ENCODE measurements at regions not wholly inside any gene's neighbourhood (a gene's known extent, or its start where the extent isn't known, plus 50 kb on each side); places are given as distances from the start of the nearest gene placed in this dataset.

GRCh38 chr12:116435984-116436383 lies 123.2 kb upstream of the MAP1LC3B2 start:
- Mint-ChIP-seq H3K9me3 (peaks cover 2% of the 10 kb centered on the region in 2 experiments; a peak in 2 of 5 replicates), H3K27me3 (ENCODE audit: low read depth) (peaks cover 1% of the 10 kb centered on the region), H3K36me3 (ENCODE audit: insufficient read depth in 1 of 3, low read depth in 3 of 3) (0 out of 7 replicates have a peak, but pooled peaks cover 0 to 5% (median 0%) of the 10 kb centered on the region in 3 experiments), H3K4me1 (peaks cover 28 to 33% of the 10 kb centered on the region in 2 experiments), H3K4me3 (no peak overlapping the region), H3K27ac (no peak overlapping the region)
- no peak overlapping the region for H2AFZ ChIP-seq (ENCODE audit: low read length)
- no peak overlapping the region for H3K56ac ChIP-seq (ENCODE audit: insufficient read length, low read depth, low read length)
- no peak overlapping the region for H2BK5ac ChIP-seq (ENCODE audit: insufficient read length, low read length)
- no peak overlapping the region for H2BK20ac ChIP-seq (ENCODE audit: low read depth, low read length, poor library complexity, severe bottlenecking)
- no peak overlapping the region for H4K5ac ChIP-seq (ENCODE audit: insufficient read length, low read depth, low read length)
- WGBS (ENCODE audit: extremely low coverage, insufficient read length, low lambda C conversion rate): no CpG with 5 or more reads among the region's 3 CpGs
- H3K4me1 ChIP-seq (ENCODE audit: insufficient read depth, low read length): no peaks in the 10 kb centered on the region; the same call in 1 of the 2 replicates
- H2BK120ac ChIP-seq (ENCODE audit: low read depth, low read length, poor library complexity, severe bottlenecking): no peak overlapping the region
- no peak overlapping the region for H3K23ac ChIP-seq (ENCODE audit: insufficient read length, low read depth, low read length)
- H3K9ac ChIP-seq (ENCODE audit: extremely low read depth, insufficient read length, low read length): no peak overlapping the region
- no peak for DNase-seq
- H4K8ac ChIP-seq (replicated peaks; ENCODE audit: insufficient read length, low read depth, low read length): no peak overlapping the region
- no peak overlapping the region for H3K4ac ChIP-seq (ENCODE audit: low read depth, low read length)
- no peak overlapping the region for H2BK15ac ChIP-seq (ENCODE audit: low read depth, low read length)
- H3K9me3 ChIP-seq (ENCODE audit: control insufficient read depth, low read depth, low read length): no peaks in the 10 kb centered on the region
- no peak overlapping the region for H4K91ac ChIP-seq (ENCODE audit: insufficient read length, low read depth, low read length)
- no peak overlapping the region for H2AK5ac ChIP-seq (ENCODE audit: insufficient read length, low read length)
- H2BK12ac ChIP-seq (ENCODE audit: insufficient read length, low read depth, low read length): no peak overlapping the region
- no peaks in the 10 kb centered on the region for H3K27me3 ChIP-seq (ENCODE audit: insufficient read depth, low read length)
- H3K27ac ChIP-seq (ENCODE audit: insufficient read length, low read depth, low read length): no peak overlapping the region
- TF ChIP-seq, protein P1, sequence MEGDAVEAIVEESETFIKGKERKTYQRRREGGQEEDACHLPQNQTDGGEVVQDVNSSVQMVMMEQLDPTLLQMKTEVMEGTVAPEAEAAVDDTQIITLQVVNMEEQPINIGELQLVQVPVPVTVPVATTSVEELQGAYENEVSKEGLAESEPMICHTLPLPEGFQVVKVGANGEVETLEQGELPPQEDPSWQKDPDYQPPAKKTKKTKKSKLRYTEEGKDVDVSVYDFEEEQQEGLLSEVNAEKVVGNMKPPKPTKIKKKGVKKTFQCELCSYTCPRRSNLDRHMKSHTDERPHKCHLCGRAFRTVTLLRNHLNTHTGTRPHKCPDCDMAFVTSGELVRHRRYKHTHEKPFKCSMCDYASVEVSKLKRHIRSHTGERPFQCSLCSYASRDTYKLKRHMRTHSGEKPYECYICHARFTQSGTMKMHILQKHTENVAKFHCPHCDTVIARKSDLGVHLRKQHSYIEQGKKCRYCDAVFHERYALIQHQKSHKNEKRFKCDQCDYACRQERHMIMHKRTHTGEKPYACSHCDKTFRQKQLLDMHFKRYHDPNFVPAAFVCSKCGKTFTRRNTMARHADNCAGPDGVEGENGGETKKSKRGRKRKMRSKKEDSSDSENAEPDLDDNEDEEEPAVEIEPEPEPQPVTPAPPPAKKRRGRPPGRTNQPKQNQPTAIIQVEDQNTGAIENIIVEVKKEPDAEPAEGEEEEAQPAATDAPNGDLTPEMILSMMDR (conservative IDR thresholded peaks at IDR 0.05): no peak
- H3T11ph ChIP-seq (ENCODE audit: low read length): no peak overlapping the region
- H3K79me1 ChIP-seq (ENCODE audit: insufficient read depth, low read depth, low read length, poor library complexity, severe bottlenecking): no peaks in the 10 kb centered on the region
- H4K20me1 ChIP-seq (ENCODE audit: control insufficient read depth, insufficient read depth, insufficient read length): no peaks in the 10 kb centered on the region
- H3K4me2 ChIP-seq (ENCODE audit: insufficient read depth, insufficient read length, low read length): no peak overlapping the region
- H3K23me2 ChIP-seq (ENCODE audit: insufficient read length, low read depth, low read length, poor library complexity, severe bottlenecking): no peaks in the 10 kb centered on the region
- no peaks in the 10 kb centered on the region for H3K79me2 ChIP-seq (ENCODE audit: insufficient read depth, low read length)
- H3K14ac ChIP-seq (ENCODE audit: insufficient read depth, low read length): no peak overlapping the region
- no peak overlapping the region for H3K18ac ChIP-seq (ENCODE audit: insufficient read length, low read depth, low read length)
